ENCODE measurements at regions not wholly inside any gene's neighbourhood (a gene's known extent, or its start where the extent isn't known, plus 50 kb on each side); places are given as distances from the start of the nearest gene placed in this dataset.

GRCh38 chr15:52857471-52857870 lies 67.3 kb upstream of the ONECUT1 start:
- intact Hi-C loops (cut with DNase I): no loop called here
- WGBS, 2 donors: 64 to 77% methylated on average over 7 of the region's 7 CpGs
- H3K36me3 ChIP-seq: no peaks in the 10 kb centered on the region
- no peak overlapping the region for H3K27ac ChIP-seq
- no peaks in the 10 kb centered on the region for H3K9me3 ChIP-seq
- no peak for TF ChIP-seq POLR2A (IDR thresholded peaks at IDR 0.05)
- H3K4me1 ChIP-seq: no peaks in the 10 kb centered on the region
- no peak overlapping the region for H3K4me3 ChIP-seq (replicated peaks in 1 of 3)
- DNase-seq: no peak
- no peaks in the 10 kb centered on the region for H3K27me3 ChIP-seq

DNA sequence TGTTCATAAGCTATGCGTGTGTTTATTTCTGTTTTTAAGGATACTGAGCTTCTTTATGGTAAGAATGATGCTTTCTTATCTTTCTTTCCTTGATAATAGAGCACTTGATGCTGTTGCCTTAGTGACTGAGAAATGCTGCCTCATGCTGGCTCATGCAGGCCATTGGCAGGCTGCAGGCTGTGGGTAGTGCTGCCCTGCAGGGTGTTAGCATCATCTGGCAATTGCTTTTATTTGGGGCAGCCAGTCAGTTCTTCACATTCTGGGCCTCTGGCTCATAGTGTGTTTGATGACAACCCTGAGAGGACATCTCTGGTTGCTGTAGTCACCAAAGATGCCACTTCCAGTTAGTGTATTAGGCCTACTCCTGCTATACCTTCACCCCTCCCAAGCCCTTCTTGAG lies 66.2 kb upstream of the ONECUT1 start:
- H3K27me3 ChIP-seq: no peaks in the 10 kb centered on the region
- no peaks in the 10 kb centered on the region for H3K4me1 ChIP-seq
- intact Hi-C loops (cut with DNase I): no loop called here
- WGBS, 2 donors: 92 to 93% methylated on average over 1 of the region's 1 CpG
- no peaks in the 10 kb centered on the region for H3K36me3 ChIP-seq
- H3K27ac ChIP-seq: no peak overlapping the region
- DNase-seq: no peak
- no peaks in the 10 kb centered on the region for H3K9me3 ChIP-seq
- TF ChIP-seq, protein P1, sequence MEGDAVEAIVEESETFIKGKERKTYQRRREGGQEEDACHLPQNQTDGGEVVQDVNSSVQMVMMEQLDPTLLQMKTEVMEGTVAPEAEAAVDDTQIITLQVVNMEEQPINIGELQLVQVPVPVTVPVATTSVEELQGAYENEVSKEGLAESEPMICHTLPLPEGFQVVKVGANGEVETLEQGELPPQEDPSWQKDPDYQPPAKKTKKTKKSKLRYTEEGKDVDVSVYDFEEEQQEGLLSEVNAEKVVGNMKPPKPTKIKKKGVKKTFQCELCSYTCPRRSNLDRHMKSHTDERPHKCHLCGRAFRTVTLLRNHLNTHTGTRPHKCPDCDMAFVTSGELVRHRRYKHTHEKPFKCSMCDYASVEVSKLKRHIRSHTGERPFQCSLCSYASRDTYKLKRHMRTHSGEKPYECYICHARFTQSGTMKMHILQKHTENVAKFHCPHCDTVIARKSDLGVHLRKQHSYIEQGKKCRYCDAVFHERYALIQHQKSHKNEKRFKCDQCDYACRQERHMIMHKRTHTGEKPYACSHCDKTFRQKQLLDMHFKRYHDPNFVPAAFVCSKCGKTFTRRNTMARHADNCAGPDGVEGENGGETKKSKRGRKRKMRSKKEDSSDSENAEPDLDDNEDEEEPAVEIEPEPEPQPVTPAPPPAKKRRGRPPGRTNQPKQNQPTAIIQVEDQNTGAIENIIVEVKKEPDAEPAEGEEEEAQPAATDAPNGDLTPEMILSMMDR (IDR thresholded peaks at IDR 0.05): no peak
- TF ChIP-seq POLR2A (IDR thresholded peaks at IDR 0.05): no peak
- no peak overlapping the region for H3K4me3 ChIP-seq (replicated peaks in 1 of 3)

- Histone ChIP-seq H3K27ac (no peak overlapping the region), H3K4me1 (no peaks in the 10 kb centered on the region), H3K27me3 (no peaks in the 10 kb centered on the region), H3K36me3 (no peaks in the 10 kb centered on the region), H3K9me3 (no peaks in the 10 kb centered on the region), H3K4me3 (replicated peaks in 1 of 3) (no peak overlapping the region)
- TF ChIP-seq, protein P1 (IDR thresholded peaks at IDR 0.05): no peak
- TF ChIP-seq POLR2A (IDR thresholded peaks at IDR 0.05): no peak
- intact Hi-C loops (cut with DNase I): no loop called here
- no peak for DNase-seq
- WGBS, 2 donors: 46 to 50% methylated on average over 3 of the region's 3 CpGs
Observed at GRCh38 chr15:52855157-52855556, 65.0 kb upstream of the ONECUT1 start.

- DNase-seq: no peak
- Histone ChIP-seq H3K4me1 (no peaks in the 10 kb centered on the region), H3K36me3 (no peaks in the 10 kb centered on the region), H3K4me3 (replicated peaks in 1 of 3) (no peak overlapping the region), H3K27me3 (no peaks in the 10 kb centered on the region), H3K27ac (no peak overlapping the region), H3K9me3 (no peaks in the 10 kb centered on the region)
- WGBS, 2 donors: 78 to 87% methylated on average over 5 of the region's 5 CpGs
- intact Hi-C loops (cut with DNase I): no loop called here
- TF ChIP-seq, protein P1 (IDR thresholded peaks at IDR 0.05): no peak
- TF ChIP-seq POLR2A (IDR thresholded peaks at IDR 0.05): no peak
Observed at GRCh38 chr15:52844823-52845222, 54.7 kb upstream of the ONECUT1 start.
